SK-N-MC (cell line): ENCODE measurements at regions not wholly inside any gene's neighbourhood (a gene's known extent, or its start where the extent isn't known, plus 50 kb on each side); places are given as distances from the start of the nearest gene placed in this dataset.

Experiments used
- EZH2 ChIP-seq: fragments of 200-600 bp; sonication (generic); IDR thresholded peaks from one replicate; pipeline ENCODE4 v1.6.1; 2017; ENCODE audit warnings: antibody characterized with exemption
- FOXP2 ChIP-seq: optimal IDR thresholded peaks from 2 replicates; pipeline ENCODE3; 2011; ENCODE audit warnings: mild to moderate bottlenecking, moderate library complexity; ENCODE audit not compliant: insufficient read depth; ENCODE audit errors: extremely low read length, control extremely low read depth
- POLR2AphosphoS5 ChIP-seq: IDR thresholded peaks from 2 replicates; pipeline ENCODE4 v1.6.1; 2012; ENCODE audit warnings: mild to moderate bottlenecking, low read depth, low read length, borderline replicate concordance

DNA sequence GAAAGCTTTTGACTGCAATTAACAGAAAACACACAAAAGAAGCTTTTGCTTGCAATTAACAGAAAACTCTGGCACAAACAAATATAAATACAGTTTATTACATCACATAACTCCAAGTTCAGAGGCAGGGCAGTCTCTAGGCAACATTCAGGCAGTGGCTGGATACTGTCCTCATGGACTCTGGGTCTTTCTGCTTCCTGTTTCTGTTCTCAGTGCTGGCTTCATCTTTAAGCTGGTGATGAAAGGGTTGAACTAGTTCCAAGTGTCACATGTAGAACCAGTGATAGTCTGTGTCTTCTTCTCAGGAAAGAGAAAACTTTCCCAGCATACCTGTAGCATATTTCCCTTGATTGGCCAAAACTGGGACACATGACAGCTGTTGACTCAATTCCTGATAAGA is 222.6 kb upstream of the GLRA1 start:
- TF ChIP-seq EZH2 (no peak), FOXP2 (no peak), POLR2AphosphoS5 (no peak)
